Omental fat pad (tissue), 3 donors: ENCODE measurements at regions not wholly inside any gene's neighbourhood (a gene's known extent, or its start where the extent isn't known, plus 50 kb on each side); places are given as distances from the start of the nearest gene placed in this dataset. TPM values are rescaled to one million over a fixed set of nuclear protein-coding genes. Genes with fewer than 3 reads are reported as not detected.

Experiments used
- ATAC-seq: fragments of 150-250 bp; one replicate; pipeline ENCODE4 v1.9.1; 2016; ENCODE audit warnings: mild to moderate bottlenecking, moderate library complexity; ENCODE audit not compliant: low FRiP score
- DNase-seq: peaks from one replicate; pipeline ENCODE4 v3.0.0-alpha.2; 2019; ENCODE audit warnings: low spot score
- CTCF ChIP-seq, 3 donors: fragments of 450-650 bp; IDR thresholded peaks; one replicate each; pipeline ENCODE4 v1.5.1; 2016 to 2017; ENCODE audit warnings: antibody characterized with exemption in 3 of 3, mild to moderate bottlenecking in 3 of 3, moderate library complexity in 2 of 3
- small RNA-seq: library from RNA; depleted of rRNA; stranded (forward); fragments of <200 nt; gene quantifications from one replicate; pipeline ENCODE3, GENCODE V24; 2016

GRCh38 chr2:49225126-49225525 is 70.8 kb upstream of the FSHR start:
- ATAC-seq = peak; percentile 10
- no peak for TF ChIP-seq CTCF (IDR thresholded peaks at IDR 0.05)

GRCh38 chr2:49224426-49225010 is 70.2 kb upstream of the FSHR start:
- TF ChIP-seq CTCF (IDR thresholded peaks at IDR 0.05) = no peak
- ATAC-seq = no peak
- DNase-seq = no peak

More at GRCh38 chr2:49225126-49225525, 70.8 kb upstream of the FSHR start:
- no peak for DNase-seq

- ATAC-seq (peak; percentile 69), DNase-seq (no peak)
These were observed 68.7 kb upstream of the FSHR start for GRCh38 chr2:49222975-49223528.

GRCh38 chr2:49219741-49220140 is 65.4 kb upstream of the FSHR start:
- no peak for ATAC-seq
- TF ChIP-seq CTCF (IDR thresholded peaks at IDR 0.05) = no peak
- no peak for DNase-seq

More at GRCh38 chr2:49222975-49223528, 68.7 kb upstream of the FSHR start:
- TF ChIP-seq CTCF (IDR thresholded peaks at IDR 0.05) = no peak

GRCh38 chr2:49210191-49210590 is 55.9 kb upstream of the FSHR start:
- no peak for ATAC-seq
- no peak for DNase-seq
- TF ChIP-seq CTCF (IDR thresholded peaks at IDR 0.05) = no peak

- TF ChIP-seq CTCF (IDR thresholded peaks at IDR 0.05) = no peak
- no peak for DNase-seq
- no peak for ATAC-seq
These were observed 52.9 kb upstream of the FSHR start for GRCh38 chr2:49207204-49207603.

Small RNAs in the stretch of these regions (small RNA-seq; reads per million reads assigned to genes)
- gene RNU6-439P = not detected
